Hematopoietic multipotent progenitor cell treated with erythropoietin and hydrocortisone succinate and interleukin-3 and kit ligand, for 17 days (in vitro differentiated cells): ENCODE measurements at regions not wholly inside any gene's neighbourhood (a gene's known extent, or its start where the extent isn't known, plus 50 kb on each side); places are given as distances from the start of the nearest gene placed in this dataset.

Experiments
- DNase-seq: peaks from one replicate; pipeline ENCODE4 v3.0.0-alpha.2; 2015; ENCODE audit warnings: low spot score

DNA sequence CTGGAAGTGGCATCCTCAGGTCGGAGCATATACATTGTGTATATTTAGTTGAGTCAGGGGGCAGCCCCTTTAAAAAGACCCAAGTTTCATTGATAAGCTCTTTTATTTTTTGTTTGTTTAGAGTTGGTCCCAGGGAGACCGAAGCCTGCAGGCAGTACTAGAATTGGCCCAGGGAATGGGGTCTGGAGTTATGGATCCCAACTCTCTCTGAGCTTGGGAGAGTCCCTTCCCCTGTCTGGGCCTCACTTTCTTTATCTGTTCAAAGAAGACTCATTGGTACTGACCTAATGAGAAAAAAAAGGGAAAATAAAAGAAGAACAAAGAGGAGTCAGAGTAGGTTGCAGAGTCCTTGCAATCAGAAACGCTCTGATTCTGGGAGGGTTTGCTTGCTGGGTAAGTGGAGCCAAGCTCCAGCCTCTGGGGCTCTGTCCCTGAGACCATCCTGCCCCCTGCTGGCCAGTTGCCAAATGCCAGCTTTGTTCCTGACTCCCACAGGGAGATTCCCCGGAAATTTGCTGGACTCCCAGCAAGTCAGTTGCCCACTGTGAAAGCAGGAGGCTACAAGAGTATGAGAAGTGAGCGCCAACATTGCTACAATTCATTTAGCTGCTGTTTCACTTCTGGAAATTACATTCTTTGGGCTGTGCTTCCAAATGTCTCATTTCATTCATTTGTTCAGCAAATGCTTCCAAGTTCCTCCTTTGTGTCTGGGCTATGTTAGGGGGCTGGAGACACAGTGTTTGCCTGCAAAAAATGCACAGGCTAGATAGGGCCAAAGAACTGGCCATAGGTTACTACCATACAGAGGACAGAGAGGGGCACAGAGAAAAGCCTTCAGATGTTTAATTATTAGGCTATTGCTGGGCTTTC, 156.2 kb downstream of the MELK start:
- DNase-seq, result peak; percentile 39

- no peak for DNase-seq
Observed at GRCh38 chr9:36729906-36730305, 157.2 kb downstream of the MELK start.

DNA sequence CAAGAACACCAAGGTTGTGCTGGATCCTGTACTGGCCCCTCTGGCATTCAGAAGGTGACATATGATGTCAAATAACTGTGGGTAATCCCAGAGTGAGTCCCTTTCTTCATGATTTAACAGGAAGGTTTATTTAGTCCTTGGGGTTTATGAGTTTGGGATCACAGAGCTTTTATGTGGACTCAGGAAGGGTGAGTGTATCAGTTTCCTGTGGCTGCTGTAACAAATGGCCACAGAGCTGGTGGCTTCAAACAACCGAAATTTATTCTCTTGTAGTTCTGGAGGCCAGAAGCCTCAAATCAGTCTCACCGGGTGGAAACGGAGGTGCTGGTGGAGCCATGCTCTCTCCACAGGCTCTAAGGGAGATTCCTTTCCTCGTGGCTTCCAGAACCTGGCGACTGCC, 157.7 kb downstream of the MELK start:
- DNase-seq, result no peak

- no peak for DNase-seq
Observed at GRCh38 chr9:36731068-36731956, 158.6 kb downstream of the MELK start.

GRCh38 chr9:36734737-36735136, 162.0 kb downstream of the MELK start:
- no peak for DNase-seq

DNA sequence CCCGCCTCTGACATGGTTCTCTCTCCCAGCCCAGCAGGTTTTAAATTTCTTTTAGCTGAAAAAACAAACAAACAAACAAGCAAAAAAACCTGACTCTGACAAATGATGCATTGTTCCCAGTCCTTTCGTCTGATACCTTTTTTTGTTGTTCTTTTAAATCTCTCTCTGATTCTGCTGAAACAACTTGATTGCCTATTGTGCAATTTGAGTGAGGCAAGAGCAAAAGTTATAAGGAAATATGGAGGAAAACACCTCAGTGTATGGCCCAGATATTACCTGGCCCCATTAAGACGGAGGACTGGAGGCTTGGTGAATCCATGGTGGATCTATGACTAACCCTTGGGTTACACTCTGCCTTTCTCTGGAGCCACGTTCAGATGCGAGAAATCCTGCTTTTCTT, 164.0 kb downstream of the MELK start:
- DNase-seq, result no peak

DNA sequence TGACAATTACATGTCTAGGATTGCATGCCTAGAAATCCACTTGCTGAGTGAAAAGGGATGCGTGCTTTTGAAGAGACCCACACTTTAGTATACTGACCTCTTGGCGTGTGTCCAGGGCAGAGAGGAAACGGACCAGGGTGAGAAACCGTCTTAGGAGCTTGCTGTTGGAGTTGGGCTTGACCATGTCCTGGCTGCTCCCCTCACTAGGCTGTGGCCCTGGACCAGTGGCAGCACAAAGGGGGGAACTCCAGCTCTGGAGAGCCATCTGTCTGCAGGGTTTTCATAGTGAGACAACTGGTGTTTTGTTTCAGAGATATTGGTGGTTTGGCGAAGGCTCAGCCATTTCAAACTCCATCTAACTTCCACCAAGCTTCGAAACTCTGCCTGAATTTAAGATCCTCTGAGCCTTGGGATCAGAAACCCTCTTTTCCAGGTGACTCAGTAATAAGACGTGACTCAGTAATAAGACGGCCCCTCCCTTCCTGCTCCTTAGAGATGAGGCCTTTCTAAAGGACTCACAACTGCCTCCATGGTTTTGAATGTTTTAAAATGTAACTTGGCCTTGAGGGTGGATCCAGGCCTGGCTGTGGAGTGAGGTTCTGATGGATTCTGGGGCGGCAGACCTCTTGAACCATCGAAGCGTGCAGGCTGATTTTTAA, 165.8 kb downstream of the MELK start:
- no peak for DNase-seq

GRCh38 chr9:36739373-36740116, 166.8 kb downstream of the MELK start:
- no peak for DNase-seq

DNA sequence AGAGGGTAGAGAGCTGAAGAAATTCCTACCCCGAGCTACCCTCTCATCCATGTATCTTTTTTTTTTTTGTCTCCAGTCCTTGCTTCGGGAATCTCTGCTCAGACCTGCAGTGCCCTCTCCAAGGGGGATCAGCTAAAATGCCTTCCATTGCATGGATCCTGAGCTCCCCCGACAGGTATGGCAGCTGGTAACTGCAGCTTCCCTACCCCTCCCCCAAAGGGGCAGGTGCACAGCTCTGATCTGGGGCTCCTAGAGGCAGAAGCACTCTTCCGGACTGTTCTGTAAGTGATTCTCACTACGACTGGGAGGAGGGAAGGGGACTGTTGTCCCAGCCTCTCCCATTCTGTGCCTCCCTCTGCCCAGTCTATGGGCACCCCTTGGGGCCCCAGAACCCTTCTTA, 169.6 kb downstream of the MELK start:
- no peak for DNase-seq

GRCh38 chr9:36744678-36745077, 172.0 kb downstream of the MELK start:
- no peak for DNase-seq

DNA sequence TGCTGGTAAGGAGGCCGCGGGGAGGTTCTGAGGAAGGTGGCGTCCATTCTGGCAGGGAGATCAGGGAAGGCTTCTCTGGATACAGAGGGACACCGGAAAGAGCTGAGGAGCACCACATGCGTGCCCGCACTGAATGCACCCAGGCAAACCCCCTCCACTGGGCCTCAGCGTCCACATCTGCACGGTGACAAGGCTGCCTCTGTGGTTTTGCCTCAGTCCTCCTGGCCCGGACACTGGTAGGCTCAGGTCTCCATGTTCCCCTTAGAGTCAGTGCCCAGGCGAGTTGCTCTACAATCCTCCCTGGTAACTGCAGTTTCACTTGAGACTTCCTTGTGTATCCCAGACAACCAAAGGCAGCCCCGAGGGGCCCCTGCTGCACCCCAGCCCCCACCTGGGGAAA, 173.3 kb downstream of the MELK start:
- no peak for DNase-seq

- DNase-seq, result no peak
Observed at GRCh38 chr9:36746415-36746814, 173.7 kb downstream of the MELK start.

GRCh38 chr9:36748322-36748899, 175.7 kb downstream of the MELK start:
- DNase-seq, result no peak

DNA sequence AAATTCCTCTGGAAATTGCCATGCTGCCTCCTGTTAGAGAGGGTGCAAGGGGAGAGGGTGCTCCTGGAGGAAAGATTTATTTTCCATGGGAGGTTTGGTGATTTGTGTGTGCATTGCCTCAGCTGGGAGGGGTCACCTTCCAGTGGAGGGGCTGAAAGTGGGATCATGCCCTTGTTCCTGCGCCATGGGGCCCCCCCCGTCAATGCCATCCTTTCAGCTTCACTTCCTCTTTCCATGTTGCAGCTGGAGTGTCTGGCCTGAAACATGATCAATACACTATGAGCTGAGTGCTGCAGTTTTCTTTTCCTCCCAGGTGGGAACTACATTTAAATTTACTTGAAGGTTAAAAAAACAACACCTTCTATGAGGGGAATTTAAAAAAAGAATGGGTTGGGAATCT, 176.8 kb downstream of the MELK start:
- no peak for DNase-seq

DNA sequence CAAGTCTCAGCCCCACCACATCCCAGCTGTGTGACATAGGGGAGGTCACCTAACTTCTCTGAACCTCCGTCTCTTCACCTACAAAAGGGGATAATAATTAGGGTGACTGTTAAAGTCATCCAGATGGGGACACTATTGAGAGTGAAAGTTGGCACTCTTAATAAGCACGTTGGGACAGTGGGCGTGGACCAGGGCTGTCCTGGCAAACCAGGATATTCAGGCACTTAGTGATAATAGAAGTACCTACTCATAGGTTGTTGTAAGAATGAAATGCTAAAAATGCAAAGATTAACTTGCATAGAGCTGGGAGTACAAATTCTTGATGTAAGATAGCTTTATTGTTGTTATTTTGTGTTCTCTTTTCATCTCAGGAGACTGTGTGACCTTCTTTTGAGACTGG, 177.9 kb downstream of the MELK start:
- no peak for DNase-seq

DNA sequence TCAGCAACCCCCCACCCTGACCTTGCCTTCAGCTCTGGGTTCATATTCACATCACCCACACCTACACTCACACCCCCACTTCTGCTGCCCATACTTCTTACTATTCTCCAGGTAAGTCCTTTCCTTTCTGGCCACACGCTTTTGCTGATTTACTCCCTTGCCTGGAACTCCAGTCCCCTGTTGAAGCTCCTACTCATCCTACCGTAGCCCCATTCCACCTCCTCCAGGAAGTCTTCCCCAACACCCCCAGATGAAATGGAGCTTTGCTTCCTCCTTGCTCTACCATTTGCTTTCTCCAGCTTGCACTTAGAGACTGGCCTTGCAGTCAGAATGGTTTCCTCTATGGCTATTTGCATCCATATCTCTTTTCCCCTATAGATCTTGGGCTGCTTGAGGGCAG, 182.3 kb downstream of the MELK start:
- DNase-seq, result no peak

DNA sequence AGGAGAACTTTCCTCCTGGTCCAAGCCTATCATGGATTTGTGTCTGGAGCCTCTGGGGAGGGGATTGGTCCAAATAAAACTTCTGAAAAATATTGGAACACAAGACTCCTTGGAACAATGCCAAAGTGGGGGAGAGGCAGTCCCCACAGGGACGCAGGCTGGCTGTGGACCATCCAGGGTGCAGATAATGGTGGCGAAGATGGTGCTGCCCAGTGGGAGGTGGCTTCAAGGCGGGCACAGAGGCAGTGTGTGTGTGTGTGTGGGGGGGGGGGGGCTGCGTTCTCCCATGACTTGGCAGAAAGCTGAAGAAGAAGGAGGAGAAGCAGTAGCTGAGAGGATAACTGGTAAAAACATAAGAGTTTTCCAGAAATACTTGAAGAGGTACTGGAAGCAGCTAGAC, 186.4 kb downstream of the MELK start:
- DNase-seq, result no peak

DNA sequence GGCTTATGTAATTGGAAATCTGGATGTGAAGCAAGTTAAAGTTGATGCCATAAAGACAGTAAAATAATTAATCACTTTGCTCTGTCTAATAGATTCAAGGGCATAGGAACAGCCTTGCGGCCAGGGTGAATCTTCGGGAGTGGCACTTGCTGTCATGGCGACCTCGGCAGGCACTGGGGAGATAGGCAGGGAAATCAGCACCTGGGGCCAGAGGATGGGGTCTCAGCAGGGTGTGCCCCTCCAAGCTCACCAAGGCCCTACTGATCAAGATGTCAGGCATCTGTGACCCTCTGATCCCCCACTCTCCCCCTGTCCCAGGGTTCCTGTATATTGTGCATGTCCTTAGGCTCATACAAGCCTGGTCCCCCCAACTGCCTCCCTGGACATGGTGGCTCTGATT, 187.3 kb downstream of the MELK start:
- DNase-seq, result no peak

DNA sequence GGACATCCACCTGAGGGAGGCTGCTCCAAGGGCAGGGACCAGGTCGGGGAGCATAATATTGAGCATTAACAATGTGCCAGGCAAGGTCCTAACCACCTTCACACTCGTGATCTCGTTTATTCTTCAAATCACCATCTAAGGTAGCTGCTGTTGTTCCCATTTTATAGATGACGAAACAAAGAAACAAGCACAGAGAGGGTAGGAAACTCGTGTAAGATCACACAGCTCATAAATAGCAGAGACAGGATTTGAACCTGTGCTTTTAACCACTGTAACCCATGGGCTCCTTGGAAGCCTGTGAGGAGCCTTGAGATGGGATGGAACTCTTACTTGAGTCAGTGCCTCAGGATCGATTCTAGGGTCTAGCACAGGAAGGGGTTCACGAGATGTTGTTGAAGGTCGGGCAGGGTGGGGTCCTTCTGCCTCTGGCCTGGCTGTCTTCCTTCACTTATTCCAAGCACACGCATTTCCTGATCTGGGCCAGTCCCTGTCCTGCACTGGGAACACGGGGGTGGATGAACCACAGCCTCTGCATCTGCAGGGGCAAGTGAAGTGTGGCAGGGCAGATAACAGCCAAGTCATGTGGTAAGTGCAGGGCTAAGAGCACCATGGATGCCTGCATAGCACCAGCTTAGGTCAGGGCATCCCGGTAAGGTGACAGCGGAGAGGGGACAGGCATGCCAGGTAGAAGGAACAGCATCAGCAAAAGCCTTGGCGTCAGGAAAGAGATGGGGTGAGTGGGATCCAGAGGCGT, 188.1 kb downstream of the MELK start:
- no peak for DNase-seq

DNA sequence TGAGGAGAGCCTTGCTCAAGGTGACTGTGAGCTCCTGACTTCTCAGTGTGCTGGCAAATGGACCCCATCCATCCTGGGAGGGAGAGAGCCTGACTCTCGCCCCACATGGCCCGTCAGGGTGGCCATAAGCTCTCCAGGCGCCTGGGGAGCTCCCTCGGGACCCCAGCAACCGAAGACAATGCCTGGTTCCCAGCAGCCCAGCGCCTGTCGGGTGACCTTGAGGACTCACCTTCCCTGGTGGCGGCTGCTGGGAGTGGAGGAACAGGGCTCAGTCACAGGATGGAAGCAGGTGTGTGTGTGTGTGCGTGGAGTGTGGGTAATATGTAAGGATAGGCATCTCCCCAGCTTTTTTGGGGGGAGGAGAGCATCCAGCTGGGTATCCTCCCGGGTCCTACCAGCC, 190.3 kb downstream of the MELK start:
- no peak for DNase-seq

- no peak for DNase-seq
Observed at GRCh38 chr9:36763778-36764177, 191.1 kb downstream of the MELK start.
